GM12873 (cell line): ENCODE measurements at regions not wholly inside any gene's neighbourhood (a gene's known extent, or its start where the extent isn't known, plus 50 kb on each side); places are given as distances from the start of the nearest gene placed in this dataset.

Experiments used
- TF ChIP-seq, protein P1 (sequence below): IDR thresholded peaks from 2 replicates; pipeline ENCODE4 v1.5.1; 2012; ENCODE audit warnings: low read depth, mild to moderate bottlenecking, moderate library complexity, low read length, control low read depth; ENCODE audit not compliant: insufficient read depth; ENCODE audit errors: missing control alignments

- TF ChIP-seq, protein P1, sequence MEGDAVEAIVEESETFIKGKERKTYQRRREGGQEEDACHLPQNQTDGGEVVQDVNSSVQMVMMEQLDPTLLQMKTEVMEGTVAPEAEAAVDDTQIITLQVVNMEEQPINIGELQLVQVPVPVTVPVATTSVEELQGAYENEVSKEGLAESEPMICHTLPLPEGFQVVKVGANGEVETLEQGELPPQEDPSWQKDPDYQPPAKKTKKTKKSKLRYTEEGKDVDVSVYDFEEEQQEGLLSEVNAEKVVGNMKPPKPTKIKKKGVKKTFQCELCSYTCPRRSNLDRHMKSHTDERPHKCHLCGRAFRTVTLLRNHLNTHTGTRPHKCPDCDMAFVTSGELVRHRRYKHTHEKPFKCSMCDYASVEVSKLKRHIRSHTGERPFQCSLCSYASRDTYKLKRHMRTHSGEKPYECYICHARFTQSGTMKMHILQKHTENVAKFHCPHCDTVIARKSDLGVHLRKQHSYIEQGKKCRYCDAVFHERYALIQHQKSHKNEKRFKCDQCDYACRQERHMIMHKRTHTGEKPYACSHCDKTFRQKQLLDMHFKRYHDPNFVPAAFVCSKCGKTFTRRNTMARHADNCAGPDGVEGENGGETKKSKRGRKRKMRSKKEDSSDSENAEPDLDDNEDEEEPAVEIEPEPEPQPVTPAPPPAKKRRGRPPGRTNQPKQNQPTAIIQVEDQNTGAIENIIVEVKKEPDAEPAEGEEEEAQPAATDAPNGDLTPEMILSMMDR, result no peak
Observed at GRCh38 chr13:63025741-63026140, 1610.1 kb upstream of the PCDH20 start.

GRCh38 chr13:63024458-63024857 lies 1608.8 kb upstream of the PCDH20 start:
- TF ChIP-seq, protein P1, result no peak

- TF ChIP-seq, protein P1, result no peak
Observed at GRCh38 chr13:63011996-63012395, 1596.3 kb upstream of the PCDH20 start.

DNA sequence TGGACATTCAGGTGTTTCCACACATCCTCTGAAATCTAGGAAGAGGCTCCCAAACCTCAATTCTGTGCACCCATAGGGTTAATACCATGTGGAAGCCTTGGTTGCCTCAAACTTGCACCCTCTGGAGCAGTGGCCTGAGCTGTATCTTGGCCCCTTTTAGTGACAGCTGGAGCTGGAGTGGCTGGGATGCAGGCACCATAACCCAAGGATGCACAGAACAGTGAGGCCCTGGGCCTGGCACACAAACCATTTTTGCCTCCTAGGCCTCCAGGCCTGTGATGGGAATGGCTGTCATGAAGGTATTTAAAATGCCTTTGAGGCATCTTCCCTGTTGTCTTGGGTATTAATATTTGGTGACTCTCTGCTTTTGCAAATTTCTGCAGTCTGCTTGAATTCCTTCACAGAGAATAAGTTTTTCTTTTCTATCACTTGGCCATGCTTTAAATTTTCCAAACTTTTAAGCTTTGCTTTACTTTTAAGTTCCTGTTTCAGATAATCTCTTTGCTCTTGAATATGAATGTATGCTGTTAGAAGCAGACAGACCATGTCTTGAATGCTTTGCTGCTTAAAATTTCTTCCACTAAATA lies 1594.5 kb upstream of the PCDH20 start:
- TF ChIP-seq, protein P1, result no peak

GRCh38 chr13:63005625-63006024 lies 1590.0 kb upstream of the PCDH20 start:
- TF ChIP-seq, protein P1, result no peak

GRCh38 chr13:62997696-62998095 lies 1582.0 kb upstream of the PCDH20 start:
- TF ChIP-seq, protein P1, result no peak

GRCh38 chr13:62997038-62997599 lies 1581.5 kb upstream of the PCDH20 start:
- TF ChIP-seq, protein P1, result no peak
